ENCODE measurements at regions not wholly inside any gene's neighbourhood (a gene's known extent, or its start where the extent isn't known, plus 50 kb on each side); places are given as distances from the start of the nearest gene placed in this dataset.

- no peak for DNase-seq (ENCODE audit: low read depth)
- H3K4me3 ChIP-seq (ENCODE audit: low read length): no peak overlapping the region
- TF ChIP-seq CTCF (conservative IDR thresholded peaks at IDR 0.05; ENCODE audit: low read length): no peak
Measured at GRCh38 chr16:75798714-75799113, 72.4 kb upstream of the CPHXL start.

GRCh38 chr16:75801307-75801706 is 75.0 kb upstream of the CPHXL start:
- DNase-seq (ENCODE audit: low read depth): no peak
- no peak for TF ChIP-seq CTCF (conservative IDR thresholded peaks at IDR 0.05; ENCODE audit: low read length)
- H3K4me3 ChIP-seq (ENCODE audit: low read length): no peak overlapping the region

- no peak for DNase-seq (ENCODE audit: low read depth)
- H3K4me3 ChIP-seq (ENCODE audit: low read length): no peak overlapping the region
- no peak for TF ChIP-seq CTCF (conservative IDR thresholded peaks at IDR 0.05; ENCODE audit: low read length)
Measured at GRCh38 chr16:75803753-75804152, 77.5 kb upstream of the CPHXL start.

- H3K4me3 ChIP-seq (ENCODE audit: low read length): no peak overlapping the region
- DNase-seq (ENCODE audit: low read depth): no peak
- TF ChIP-seq CTCF (conservative IDR thresholded peaks at IDR 0.05; ENCODE audit: low read length): no peak
Measured at GRCh38 chr16:75804368-75804767, 78.1 kb upstream of the CPHXL start.

GRCh38 chr16:75805946-75806345 is 79.7 kb upstream of the CPHXL start:
- no peak for TF ChIP-seq CTCF (conservative IDR thresholded peaks at IDR 0.05; ENCODE audit: low read length)
- no peak for DNase-seq (ENCODE audit: low read depth)

GRCh38 chr16:75806487-75806886 is 80.2 kb upstream of the CPHXL start:
- DNase-seq (ENCODE audit: low read depth): no peak
- TF ChIP-seq CTCF (conservative IDR thresholded peaks at IDR 0.05; ENCODE audit: low read length): no peak
- no peak overlapping the region for H3K4me3 ChIP-seq (ENCODE audit: low read length)

More at GRCh38 chr16:75805946-75806345, 79.7 kb upstream of the CPHXL start:
- H3K4me3 ChIP-seq (ENCODE audit: low read length): no peak overlapping the region

GRCh38 chr16:75810342-75810741 is 84.1 kb upstream of the CPHXL start:
- TF ChIP-seq CTCF (conservative IDR thresholded peaks at IDR 0.05; ENCODE audit: low read length): no peak
- no peak for DNase-seq (ENCODE audit: low read depth)
- no peak overlapping the region for H3K4me3 ChIP-seq (ENCODE audit: low read length)

Data from AG10803 (cell line).